ENCODE measurements at regions not wholly inside any gene's neighbourhood (a gene's known extent, or its start where the extent isn't known, plus 50 kb on each side); places are given as distances from the start of the nearest gene placed in this dataset.
"Not testable (repeated sequence)": the region's sequence is repeated elsewhere in the genome, so short reads cannot be mapped to it uniquely, and the experiment has no call there.

DNA sequence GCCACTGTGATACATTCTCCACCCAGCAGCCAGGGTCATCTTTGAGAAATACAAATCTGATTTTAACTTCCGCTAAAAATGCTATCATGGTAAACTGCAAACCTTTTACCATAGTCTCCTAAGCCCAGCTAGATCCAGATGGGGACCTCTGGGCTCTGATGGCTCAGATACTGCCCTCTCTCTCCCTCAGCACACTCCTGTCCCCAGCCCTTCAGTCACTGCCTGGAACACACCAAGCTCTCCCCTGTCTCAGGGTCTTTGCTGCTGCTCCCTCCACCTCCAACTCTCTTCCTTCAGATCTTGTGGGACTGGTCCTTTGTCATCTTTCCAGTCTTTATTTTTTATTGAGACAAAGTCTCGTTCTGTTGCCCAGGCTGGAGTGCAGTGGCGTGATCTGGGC is 65.1 kb downstream of the SPRY4 start:
- DNase-seq, result no peak

DNA sequence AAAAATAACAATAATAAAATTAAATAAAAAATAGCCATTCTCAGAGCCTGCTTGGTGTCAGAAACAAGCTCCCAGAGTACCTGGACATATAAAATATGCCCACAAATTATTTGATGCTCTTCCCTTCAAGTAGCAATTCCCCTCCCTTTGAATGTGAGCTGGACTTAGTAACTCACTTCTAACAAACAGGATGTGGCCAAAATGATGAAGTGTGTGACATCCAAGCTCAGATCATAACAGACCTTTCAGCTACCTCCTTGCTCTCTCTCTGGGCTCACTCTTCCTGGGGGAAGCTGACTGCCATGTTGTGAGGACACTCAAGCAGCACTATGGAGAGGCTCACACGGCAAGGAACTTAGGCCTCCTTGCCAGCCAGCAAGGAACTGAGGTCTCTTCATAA is 69.0 kb downstream of the SPRY4 start:
- no peak for DNase-seq

DNA sequence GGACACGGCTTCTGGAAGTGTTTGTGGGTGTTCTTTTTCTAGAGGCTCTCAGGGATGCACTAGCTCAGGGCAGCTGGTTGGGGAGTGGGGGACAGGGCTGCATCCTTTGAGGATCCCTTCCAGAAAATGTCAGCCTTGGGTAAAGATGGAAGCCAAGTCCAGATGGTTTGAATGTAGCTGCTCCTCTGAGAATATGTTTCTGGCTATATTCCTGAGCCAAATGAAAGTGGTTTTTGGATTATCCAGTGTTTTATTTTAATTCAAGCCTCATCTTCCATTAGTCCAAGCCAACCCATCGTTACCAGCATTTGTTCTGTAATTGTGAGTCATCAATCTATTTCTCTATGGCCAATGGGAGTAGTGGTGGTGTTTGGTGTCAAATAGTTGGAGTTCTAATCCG is 70.4 kb downstream of the SPRY4 start:
- no peak for DNase-seq

DNA sequence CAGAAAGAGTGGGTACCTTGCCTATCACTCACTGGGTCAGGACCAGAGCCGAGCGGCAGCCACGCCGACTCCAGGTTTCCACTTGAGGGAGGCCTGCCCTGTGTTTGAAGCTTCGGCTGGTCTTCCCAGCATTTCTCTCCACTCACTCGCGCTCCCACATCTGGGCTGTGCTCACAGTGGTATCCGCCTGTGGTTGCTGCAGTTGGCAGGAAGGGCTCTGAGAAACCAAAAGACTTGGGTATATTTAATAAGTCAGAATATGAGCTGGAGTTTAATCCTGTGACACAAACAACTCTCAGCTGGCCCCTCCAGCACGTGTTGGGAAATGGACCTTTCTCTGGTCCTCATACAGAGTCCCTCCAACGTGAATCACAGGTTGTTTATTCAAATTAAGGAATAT is 70.9 kb downstream of the SPRY4 start:
- no peak for DNase-seq

DNA sequence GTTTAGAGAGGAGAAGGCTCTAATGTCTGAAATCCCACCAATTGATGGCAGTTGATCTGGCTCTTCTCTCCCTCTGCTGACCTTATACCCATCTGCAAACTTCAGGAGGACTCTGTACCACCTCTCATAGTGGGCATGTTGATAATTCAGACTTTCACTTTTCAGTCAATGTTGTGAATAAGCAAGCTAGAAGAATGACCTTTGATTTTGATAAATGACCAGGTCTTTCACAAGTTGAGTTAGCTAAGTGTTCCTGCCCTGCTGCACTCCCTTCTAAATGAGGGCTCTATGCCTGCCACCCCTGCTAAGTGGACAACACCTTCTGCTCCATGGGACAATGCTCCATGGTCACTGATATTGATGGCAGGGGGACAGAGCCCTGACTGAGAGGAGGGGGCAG is 74.7 kb downstream of the SPRY4 start:
- DNase-seq, result no peak

DNA sequence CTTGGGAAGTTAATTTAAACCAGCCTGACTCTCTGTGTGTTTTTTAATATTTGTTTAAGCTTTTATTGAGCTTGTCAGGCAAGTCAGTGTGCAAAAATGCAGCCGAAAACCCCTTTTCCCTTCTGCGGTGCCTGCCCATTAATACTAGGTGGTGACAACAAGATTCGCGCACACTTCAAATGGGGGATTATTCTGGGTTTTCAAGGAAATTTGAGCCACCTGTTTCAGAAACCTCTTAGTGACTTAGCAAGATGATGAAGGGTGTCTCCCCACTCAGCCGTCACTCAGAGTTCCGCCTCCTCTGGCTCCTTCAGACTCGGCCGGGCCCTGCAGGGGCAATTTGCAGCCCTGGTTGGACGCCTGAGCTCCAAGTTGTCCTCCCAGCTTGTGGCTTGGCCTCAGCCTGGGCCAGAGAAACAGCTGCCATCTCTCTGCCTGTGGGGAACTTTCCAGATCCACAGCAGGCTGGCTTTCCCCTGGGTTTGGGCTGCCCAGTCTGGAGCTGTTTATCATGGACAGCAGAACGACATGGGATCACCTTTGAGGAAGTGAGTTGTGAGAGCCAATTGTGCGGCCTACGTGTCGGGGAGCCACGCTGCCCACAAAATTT is 75.9 kb downstream of the SPRY4 start:
- DNase-seq, result no peak

DNA sequence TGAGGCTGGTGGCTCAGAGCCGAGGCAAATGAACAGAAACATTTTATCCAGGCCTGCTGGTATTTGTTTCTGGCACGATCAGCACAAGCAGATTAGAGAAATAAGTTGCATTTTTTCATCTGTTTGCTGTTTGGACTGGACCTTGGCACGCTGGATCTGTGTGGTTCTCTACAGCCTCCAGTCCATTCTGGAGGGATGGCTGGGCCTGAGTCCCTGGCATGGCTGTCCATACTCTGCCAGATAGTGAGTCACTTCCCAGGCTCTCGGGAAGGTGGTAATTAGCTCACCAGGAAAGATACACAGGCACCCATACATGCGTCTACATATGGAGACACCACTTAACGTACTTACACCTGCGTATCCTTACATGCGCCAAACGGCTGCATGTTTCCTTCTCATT is 78.6 kb downstream of the SPRY4 start:
- DNase-seq, result peak in 1 of 56 donors; percentile 6

DNA sequence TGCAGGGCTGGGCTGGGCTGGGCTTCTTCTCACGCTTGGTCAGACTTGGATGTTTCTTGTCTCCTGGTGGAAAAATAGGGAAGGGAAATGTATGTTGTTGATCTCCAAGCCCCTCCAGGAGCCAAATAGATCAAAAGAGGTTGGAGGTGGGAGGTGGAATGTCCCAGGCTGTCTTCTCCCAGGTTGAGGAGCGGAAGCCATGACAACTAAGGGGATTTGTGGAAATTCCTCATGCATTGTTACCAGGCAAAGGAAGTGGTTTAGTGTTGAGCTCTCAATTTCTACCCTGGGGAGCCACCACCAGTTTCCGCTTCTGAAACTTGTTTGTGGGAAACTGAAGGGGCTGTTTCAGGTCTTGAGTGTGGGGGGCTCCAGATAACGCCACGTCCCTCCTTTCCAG is 79.0 kb downstream of the SPRY4 start:
- no peak for DNase-seq

DNA sequence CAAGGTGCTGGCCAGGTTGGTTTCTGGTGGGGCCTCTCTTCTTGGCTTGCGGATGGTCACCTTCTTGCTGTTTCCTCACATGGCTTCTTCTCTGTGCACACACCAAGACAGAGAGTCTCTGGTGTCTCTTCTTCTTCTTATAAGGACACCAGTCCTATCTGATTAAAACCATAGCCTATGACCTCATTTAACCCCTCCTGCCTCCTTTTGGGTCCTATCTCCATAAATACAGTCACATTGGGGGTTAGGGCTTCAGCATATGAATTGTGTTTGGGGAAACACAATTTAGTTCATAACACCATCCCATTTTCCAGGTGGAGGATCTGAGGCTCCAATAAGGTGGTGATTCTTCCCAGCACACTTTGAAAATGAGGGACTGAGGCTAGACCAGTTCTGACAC is 80.4 kb downstream of the SPRY4 start:
- DNase-seq, result no peak

DNA sequence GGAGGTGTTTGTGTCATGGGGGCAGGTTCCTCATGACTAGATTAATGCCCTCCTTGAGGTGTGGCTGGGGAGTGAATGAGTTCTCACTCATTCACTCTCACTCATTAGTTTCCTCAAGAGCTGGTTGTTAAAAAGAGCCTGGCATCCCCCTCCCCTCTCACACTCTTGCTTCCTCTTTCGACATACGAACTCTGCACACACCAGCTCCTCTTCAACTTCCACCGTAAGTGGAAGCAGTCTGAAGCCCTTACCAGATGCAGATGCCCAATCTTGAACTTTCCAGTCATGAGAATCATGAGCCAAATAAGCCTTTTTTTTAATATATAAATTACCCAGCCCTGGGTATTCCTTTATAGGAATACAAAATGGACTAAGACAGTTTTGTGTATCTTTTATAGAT is 82.5 kb downstream of the SPRY4 start:
- DNase-seq, result no peak

DNA sequence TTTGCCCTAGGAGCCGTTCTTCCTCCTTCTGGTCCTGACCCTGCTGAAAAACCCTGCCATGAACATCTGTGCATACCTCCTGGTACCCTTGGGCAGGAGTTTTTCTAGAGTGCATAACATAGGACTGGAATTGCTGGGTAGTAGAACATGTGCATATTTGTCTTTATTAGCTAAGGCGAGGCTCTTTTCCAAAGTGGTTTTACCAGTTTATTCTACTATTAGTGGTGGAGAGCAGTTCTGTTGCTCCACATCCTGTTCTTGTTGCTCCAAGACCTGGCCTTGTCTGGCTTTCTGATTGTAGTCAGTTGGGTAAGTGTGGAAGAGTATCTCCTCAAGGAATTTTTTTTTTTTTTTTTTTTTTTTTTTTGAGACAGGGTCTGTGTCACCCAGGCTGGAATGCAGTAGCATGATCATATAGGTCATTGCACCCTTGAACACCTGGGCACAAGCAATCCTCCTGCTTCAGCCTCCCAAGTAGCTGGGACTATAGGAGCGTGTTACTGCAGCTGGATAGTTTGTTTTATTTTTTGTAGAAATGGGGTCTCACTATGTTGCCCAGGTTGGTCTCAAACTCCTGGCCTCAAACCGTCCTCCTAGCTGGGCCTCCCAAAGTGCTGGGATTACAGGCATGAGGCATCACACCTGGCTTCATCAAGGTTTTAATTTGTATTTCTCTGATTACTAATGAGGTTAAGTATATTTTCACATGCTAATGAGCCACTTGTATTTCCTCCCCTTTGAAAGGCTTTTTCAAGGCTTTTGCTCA is 85.2 kb downstream of the SPRY4 start:
- DNase-seq, result no peak

DNA sequence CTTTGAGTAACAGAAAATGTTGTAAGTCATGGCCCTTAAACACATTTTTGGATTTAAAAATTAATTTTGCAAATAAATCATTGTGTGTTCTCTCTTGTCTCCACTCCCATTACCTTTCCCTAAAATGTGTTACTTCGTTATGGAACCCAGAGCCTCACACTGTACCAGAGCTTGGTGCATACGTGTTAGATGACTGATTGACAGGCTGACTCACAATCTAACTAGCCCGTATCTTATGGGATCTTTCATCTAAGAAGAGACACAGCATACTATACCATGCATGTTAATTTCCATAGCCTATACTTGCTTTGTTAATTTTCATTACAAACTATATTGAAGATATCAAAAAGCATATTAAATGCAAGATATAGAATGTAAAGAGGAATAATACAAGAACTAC is 87.1 kb downstream of the SPRY4 start:
- DNase-seq, result no peak

DNA sequence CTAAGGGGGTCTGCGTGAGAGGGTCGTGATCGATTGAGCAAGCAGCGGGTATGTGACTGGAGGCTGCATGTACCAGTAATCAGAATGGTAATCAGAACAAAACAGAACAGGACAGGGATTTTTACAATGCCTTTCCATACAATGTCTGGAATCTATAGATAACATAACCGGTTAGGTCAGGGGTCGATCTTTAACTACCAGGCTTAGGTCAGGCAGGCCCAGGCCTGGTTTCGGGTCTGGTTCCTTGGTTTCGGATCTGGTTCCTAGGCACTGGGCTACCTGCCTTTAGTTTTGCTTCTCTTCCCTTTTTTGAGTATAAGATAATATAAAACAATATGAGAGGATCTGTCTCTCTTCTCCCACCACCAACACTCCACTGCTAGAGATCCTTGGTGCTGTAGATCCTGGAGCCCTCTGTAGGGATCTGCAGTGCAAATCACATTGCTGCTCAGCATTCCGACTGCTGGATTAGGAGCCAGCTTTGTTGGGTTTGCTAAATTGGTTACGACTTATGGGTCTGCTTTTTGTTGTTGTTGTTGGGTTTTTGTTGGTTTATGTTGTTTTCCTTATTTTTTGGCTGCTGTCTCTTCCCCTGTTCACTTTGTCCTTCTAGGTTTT is 88.0 kb downstream of the SPRY4 start:
- not testable (repeated sequence) for DNase-seq

DNA sequence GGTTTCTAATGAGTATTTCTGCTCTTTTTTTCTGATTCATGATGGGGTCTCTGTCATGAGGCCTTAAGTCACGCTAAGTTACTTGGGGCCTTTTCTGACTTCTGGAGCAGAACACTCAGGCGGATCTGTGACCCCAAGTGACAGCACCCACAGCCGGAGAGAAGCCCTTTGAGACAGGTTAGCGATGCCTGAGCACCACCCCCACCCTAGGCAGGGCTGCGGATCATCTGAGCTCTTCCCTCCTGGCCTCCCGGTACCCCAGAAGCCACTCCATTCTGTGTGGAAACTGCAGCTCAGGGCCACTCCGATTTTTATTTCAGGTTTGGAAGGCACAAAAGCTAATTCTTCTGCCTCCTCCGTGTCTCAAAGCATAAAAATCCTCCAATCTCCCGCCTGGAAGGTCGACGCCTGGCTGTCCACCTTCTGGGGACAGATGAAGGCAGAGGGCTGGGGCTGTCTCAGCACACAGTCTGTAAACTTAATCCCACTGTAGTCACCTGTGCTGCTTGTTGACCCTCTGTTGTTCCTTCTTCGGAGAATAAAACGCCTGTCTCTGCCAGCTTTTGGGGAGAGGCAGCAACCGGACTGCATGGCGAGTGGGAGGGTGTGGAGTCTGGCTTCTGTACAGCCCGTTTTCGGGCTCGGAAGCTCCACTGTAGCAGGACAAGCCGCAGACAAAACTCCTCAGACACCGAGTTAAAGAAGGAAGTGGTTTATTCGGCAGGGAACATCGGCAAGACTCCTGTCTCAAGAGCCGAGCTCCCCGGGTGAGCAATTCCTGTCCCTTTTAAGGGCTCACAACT is 88.8 kb downstream of the SPRY4 start:
- DNase-seq, result no peak

DNA sequence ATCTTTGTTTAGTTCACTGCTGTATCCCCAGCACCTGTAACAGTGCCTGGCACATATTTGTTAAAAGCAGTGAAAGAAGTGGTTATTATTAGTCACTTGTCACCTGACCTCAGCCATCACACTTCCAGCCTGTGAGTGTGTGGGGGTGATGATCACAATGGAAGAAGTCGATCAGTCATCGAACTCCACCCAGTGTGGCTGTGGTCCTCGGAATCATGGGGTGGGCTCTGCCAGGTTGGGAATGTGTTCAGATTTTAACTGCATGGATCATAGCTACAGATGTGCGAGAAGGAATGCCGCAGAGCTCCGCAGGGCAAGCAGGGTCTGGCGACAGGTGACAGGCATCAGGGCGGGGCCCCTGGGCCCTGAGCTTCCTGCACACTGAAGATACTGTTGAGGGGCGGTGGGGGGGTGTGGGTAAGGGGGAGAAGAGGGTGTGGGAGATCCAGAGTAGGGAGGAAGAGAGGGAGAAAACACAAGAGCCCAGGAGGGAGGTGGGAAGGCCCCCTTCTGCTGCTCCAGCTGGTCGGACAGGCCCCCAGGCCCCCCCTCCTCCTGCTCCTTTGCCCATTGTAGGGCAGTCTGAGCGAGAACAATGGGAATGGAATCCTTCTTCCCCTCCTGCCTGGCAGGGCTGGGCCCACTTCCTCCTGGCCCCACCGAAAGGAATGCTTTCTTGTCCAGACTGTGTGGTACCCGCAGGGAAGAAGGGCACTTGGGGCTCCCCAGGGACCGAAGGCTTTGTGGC is 89.6 kb downstream of the SPRY4 start:
- no peak for DNase-seq

DNA sequence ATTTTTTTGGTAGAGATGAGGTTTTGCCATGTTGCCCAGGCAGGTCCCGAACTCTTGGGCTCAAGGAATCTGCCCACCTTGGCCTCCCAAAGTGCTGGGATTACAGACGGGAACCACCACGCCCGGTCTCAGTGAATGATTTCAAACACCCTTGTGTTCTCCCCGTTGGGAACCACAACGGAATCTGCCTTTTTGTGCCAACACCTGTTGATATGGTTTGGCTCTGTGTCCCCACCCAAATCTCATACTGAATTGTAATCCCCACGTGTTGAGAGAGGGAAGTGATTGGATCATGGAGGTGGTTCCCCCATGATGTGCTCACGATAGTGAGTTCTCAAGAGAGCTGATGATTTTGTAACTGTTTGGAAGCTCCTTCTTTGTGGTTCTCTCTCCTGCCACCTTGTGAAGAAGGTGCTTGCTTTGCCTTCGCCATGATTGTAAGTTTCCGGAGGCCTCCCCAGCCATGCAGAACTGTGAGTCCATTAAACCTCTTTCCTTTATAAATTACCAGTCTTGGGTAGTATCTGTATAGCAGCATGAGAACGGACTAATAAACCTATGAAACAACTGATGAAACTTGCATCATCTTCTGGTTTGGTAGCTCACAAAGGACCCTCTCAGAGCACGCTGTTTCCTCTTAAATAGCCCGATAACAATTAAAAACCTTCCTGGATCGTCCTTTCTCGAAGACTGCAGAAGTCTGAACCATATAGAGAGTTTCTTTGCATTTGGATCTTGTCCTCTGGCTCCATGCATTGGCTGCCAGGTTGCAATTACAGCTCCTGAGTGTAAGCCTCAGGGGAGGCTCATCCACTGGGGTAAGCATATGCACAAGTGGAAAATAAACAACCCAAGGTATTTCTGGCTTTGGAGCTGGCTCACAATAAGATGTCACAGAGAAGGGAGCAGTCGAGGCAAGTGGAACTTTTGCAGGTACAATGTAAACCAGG is 91.5 kb downstream of the SPRY4 start:
- DNase-seq, result no peak

DNA sequence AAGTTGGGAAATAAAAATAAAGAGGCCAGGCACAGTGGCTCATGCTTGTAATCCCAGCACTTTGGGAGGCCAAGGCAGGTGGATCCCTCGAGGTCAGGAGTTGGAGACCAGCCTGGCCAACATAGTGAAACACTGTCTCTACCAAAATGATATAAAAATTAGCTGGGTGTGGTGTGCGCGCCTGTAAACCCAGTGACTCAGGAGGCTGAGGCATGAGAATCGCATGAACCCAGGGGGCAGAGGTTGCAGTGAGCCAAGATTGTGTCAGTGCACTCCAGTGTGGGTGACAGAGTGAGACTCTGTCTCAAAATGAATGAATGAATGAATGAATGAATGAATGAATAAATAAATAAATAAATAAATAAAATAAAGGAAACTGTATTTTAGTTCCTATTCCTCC is 93.9 kb downstream of the SPRY4 start:
- not testable (repeated sequence) for DNase-seq

DNA sequence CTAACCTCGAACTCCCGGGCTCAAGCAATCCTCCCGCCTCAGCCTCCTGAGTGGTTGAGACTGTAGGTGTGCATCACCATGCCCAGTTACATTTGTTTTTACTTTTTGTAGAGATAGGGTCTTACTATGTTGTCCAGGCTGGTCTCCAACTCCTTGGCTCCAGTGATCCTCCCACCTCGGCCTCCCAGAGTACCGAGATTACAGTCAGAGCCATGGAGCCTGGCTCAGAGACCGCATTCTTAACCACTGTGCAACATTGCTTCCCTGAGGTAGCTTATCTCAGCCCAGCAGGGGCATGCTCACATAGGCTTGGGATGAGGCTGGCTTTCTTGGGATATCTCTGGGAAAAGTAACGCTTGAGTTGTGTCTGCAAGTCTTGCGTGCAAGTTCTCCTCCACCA is 99.7 kb downstream of the SPRY4 start:
- no peak for DNase-seq

DNA sequence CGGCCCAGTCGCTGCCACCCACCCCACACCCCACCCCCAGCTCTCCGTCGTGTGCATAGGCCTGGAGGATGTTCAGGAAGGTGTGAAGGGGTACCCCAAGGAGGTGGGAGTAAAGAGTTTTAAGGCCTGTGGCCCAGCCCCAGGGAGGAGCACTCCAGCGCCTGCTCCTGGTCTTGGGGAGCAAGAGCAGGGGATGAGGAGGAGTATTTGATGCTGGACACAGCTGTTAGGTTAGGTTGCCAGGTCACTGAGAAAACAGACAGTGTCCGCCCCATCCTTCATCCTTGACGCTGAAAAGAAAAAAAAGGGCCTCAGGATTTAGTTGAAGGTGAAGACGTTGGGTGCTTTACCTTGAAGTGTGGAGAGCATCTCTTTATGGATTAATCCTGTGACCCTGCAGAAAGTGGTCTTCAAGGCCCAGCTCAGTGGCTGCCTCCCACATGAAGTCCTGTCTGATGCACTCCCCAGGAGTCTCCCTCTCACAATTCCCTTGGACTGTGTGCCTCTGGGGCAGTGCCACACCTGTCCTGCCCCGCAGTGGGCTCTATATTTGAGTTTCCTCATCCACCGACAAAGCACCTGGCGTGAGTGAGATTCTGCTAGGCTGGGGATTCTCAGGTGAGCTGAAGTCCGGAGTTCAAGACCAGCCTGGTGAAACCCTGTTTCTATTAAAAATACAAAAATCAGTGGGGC is 101.8 kb downstream of the SPRY4 start:
- DNase-seq, result no peak
